Activated CD4-positive, CD25-positive, alpha-beta regulatory T cell treated with anti-CD3 and anti-CD28 coated beads, Interleukin-2, amount 50 U/mL, for 16 hours (primary cell): ENCODE measurements at regions not wholly inside any gene's neighbourhood (a gene's known extent, or its start where the extent isn't known, plus 50 kb on each side); places are given as distances from the start of the nearest gene placed in this dataset.
"Not testable (repeated sequence)": the region's sequence is repeated elsewhere in the genome, so short reads cannot be mapped to it uniquely, and the experiment has no call there.

ENCODE experiments used
- DNase-seq: peaks from one replicate; pipeline ENCODE4 v3.0.0-alpha.2; 2020; ENCODE audit warnings: low read depth, low spot score

GRCh38 chr10:8768852-8769251 lies 714.4 kb downstream of the GATA3 start:
- DNase-seq: no peak

GRCh38 chr10:8776926-8777622 lies 722.6 kb downstream of the GATA3 start:
- DNase-seq: no peak

- no peak for DNase-seq
Observed at GRCh38 chr10:8778713-8779112, 724.2 kb downstream of the GATA3 start.

- DNase-seq: no peak
Observed at GRCh38 chr10:8787649-8788048, 733.2 kb downstream of the GATA3 start.

GRCh38 chr10:8790390-8790789 lies 735.9 kb downstream of the GATA3 start:
- no peak for DNase-seq

- no peak for DNase-seq
Observed at GRCh38 chr10:8794860-8795259, 740.4 kb downstream of the GATA3 start.

GRCh38 chr10:8800426-8800825 lies 745.9 kb downstream of the GATA3 start:
- DNase-seq: no peak

- DNase-seq: no peak
Observed at GRCh38 chr10:8803992-8804391, 749.5 kb downstream of the GATA3 start.

- no peak for DNase-seq
Observed at GRCh38 chr10:8810677-8811076, 756.2 kb downstream of the GATA3 start.

GRCh38 chr10:8811201-8811600 lies 756.7 kb downstream of the GATA3 start:
- DNase-seq: no peak

GRCh38 chr10:8815969-8816368 lies 761.5 kb downstream of the GATA3 start:
- DNase-seq: no peak

- no peak for DNase-seq
Observed at GRCh38 chr10:8817299-8817698, 762.8 kb downstream of the GATA3 start.

GRCh38 chr10:8825611-8826010 lies 771.1 kb downstream of the GATA3 start:
- no peak for DNase-seq

GRCh38 chr10:8829592-8829991 lies 775.1 kb downstream of the GATA3 start:
- DNase-seq: no peak

- DNase-seq: no peak
Observed at GRCh38 chr10:8830048-8830447, 775.6 kb downstream of the GATA3 start.

GRCh38 chr10:8830876-8831275 lies 776.4 kb downstream of the GATA3 start:
- DNase-seq: no peak

- DNase-seq: no peak
Observed at GRCh38 chr10:8835453-8836167, 781.1 kb downstream of the GATA3 start.

GRCh38 chr10:8840356-8840755 lies 785.9 kb downstream of the GATA3 start:
- DNase-seq: no peak

GRCh38 chr10:8844141-8844540 lies 789.7 kb downstream of the GATA3 start:
- DNase-seq: no peak

GRCh38 chr10:8852546-8852945 lies 798.1 kb downstream of the GATA3 start:
- DNase-seq: no peak

- DNase-seq: no peak
Observed at GRCh38 chr10:8853048-8853447, 798.6 kb downstream of the GATA3 start.

- DNase-seq: not testable (repeated sequence)
Observed at GRCh38 chr10:8868924-8869323, 814.4 kb downstream of the GATA3 start.

- DNase-seq: no peak
Observed at GRCh38 chr10:8873310-8873709, 818.8 kb downstream of the GATA3 start.
